H9 (cell line): ENCODE measurements at regions not wholly inside any gene's neighbourhood (a gene's known extent, or its start where the extent isn't known, plus 50 kb on each side); places are given as distances from the start of the nearest gene placed in this dataset.

Experiments
- DNase-seq: peaks from one replicate; pipeline ENCODE4 v3.0.0-alpha.2; 2017
- H2AFZ ChIP-seq: one replicate; pipeline ENCODE4 v1.6.1; 2013; ENCODE audit warnings: mild to moderate bottlenecking, low read length, control low read depth, moderate library complexity
- H2AK5ac ChIP-seq: 2 replicates; pipeline ENCODE4 v1.6.1; 2013; ENCODE audit warnings: low read length, control low read depth, mixed read lengths; ENCODE audit not compliant: insufficient read length
- H2BK120ac ChIP-seq: one replicate; pipeline ENCODE4 v1.6.1; 2013; ENCODE audit warnings: low read depth, mild to moderate bottlenecking, low read length, control low read depth, inconsistent platforms; ENCODE audit not compliant: poor library complexity, severe bottlenecking
- H2BK12ac ChIP-seq: 2 replicates; pipeline ENCODE4 v1.6.1; 2013; ENCODE audit warnings: low read length, control low read depth, mixed read lengths, low read depth; ENCODE audit not compliant: insufficient read length
- H2BK15ac ChIP-seq: 2 replicates; pipeline ENCODE4 v1.6.1; 2013; ENCODE audit warnings: low read depth, low read length, control low read depth
- H2BK20ac ChIP-seq: one replicate; pipeline ENCODE4 v1.6.1; 2013; ENCODE audit warnings: low read depth, mild to moderate bottlenecking, low read length, control low read depth, inconsistent platforms; ENCODE audit not compliant: poor library complexity, severe bottlenecking
- H2BK5ac ChIP-seq: 2 replicates; pipeline ENCODE4 v1.6.1; 2013; ENCODE audit warnings: low read length, control low read depth, mixed read lengths; ENCODE audit not compliant: insufficient read length
- H3K14ac ChIP-seq: 2 replicates; pipeline ENCODE4 v1.6.1; 2013; ENCODE audit warnings: low read length, control low read depth; ENCODE audit not compliant: insufficient read depth
- H3K18ac ChIP-seq: 2 replicates; pipeline ENCODE4 v1.6.1; 2013; ENCODE audit warnings: low read depth, mild to moderate bottlenecking, mixed read lengths, low read length, control low read depth; ENCODE audit not compliant: insufficient read length
- H3K23ac ChIP-seq: 2 replicates; pipeline ENCODE4 v1.6.1; 2013; ENCODE audit warnings: low read length, control low read depth, mixed read lengths, low read depth; ENCODE audit not compliant: insufficient read length
- H3K23me2 ChIP-seq: 2 replicates; pipeline ENCODE4 v1.6.1; 2013; ENCODE audit warnings: low read depth, mild to moderate bottlenecking, mixed read lengths, low read length, control low read depth; ENCODE audit not compliant: insufficient read length, poor library complexity, severe bottlenecking
- H3K27ac ChIP-seq: 2 replicates; pipeline ENCODE4 v1.5.1; 2013; ENCODE audit warnings: low read length, control low read depth, mixed read lengths, low read depth; ENCODE audit not compliant: insufficient read length
- H3K27me3 ChIP-seq: 2 replicates; pipeline ENCODE4 v1.6.1; 2013; ENCODE audit warnings: low read length, control low read depth, inconsistent platforms; ENCODE audit not compliant: insufficient read depth
- H3K4ac ChIP-seq: 2 replicates; pipeline ENCODE4 v1.6.1; 2013; ENCODE audit warnings: low read depth, mild to moderate bottlenecking, control low read depth, inconsistent platforms, low read length, moderate library complexity
- H3K4me1 ChIP-seq: 2 replicates; pipeline ENCODE4 v1.6.1; 2013; ENCODE audit warnings: low read length, control low read depth, inconsistent platforms; ENCODE audit not compliant: insufficient read depth
- H3K4me2 ChIP-seq: 2 replicates; pipeline ENCODE4 v1.6.1; 2013; ENCODE audit warnings: low read length, control low read depth, mixed read lengths; ENCODE audit not compliant: insufficient read length, insufficient read depth
- H3K56ac ChIP-seq: 2 replicates; pipeline ENCODE4 v1.6.1; 2013; ENCODE audit warnings: low read depth, mild to moderate bottlenecking, mixed read lengths, low read length, control low read depth; ENCODE audit not compliant: insufficient read length
- H3K79me1 ChIP-seq: 2 replicates; pipeline ENCODE4 v1.6.1; 2013; ENCODE audit warnings: low read depth, mild to moderate bottlenecking, moderate library complexity, low read length, control low read depth, inconsistent platforms; ENCODE audit not compliant: insufficient read depth, poor library complexity, severe bottlenecking
- H3K79me2 ChIP-seq: 2 replicates; pipeline ENCODE4 v1.6.1; 2013; ENCODE audit warnings: low read length, control low read depth, inconsistent platforms; ENCODE audit not compliant: insufficient read depth
- H3K9ac ChIP-seq: 2 replicates; pipeline ENCODE4 v1.6.1; 2013; ENCODE audit warnings: low read length, control low read depth, mixed read lengths; ENCODE audit not compliant: insufficient read length; ENCODE audit errors: extremely low read depth
- H3K9me3 ChIP-seq: one replicate; pipeline ENCODE4 v1.6.1; 2013; ENCODE audit warnings: low read depth, low read length, inconsistent platforms; ENCODE audit not compliant: control insufficient read depth
- H3T11ph ChIP-seq: one replicate; pipeline ENCODE4 v1.6.1; 2013; ENCODE audit warnings: mild to moderate bottlenecking, low read length, control low read depth, inconsistent platforms
- H4K20me1 ChIP-seq: one replicate; pipeline ENCODE4 v1.6.1; 2013; ENCODE audit not compliant: control insufficient read depth, insufficient read length, insufficient read depth
- H4K5ac ChIP-seq: 2 replicates; pipeline ENCODE4 v1.6.1; 2013; ENCODE audit warnings: low read depth, mild to moderate bottlenecking, mixed read lengths, low read length, control low read depth; ENCODE audit not compliant: insufficient read length
- H4K8ac ChIP-seq: replicated peaks from 2 replicates; pipeline ENCODE4 v1.6.1; 2013; ENCODE audit warnings: low read length, control low read depth, mixed read lengths, low read depth; ENCODE audit not compliant: insufficient read length
- H4K91ac ChIP-seq: 2 replicates; pipeline ENCODE4 v1.6.1; 2013; ENCODE audit warnings: low read depth, mild to moderate bottlenecking, moderate library complexity, mixed read lengths, low read length, control low read depth; ENCODE audit not compliant: insufficient read length
- H3K27ac Mint-ChIP-seq, 3 experiments: 2 replicates in 2 of 3; 3 replicates in 1 of 3; pipeline ENCODE4 v1.8.0; 2020 to 2021; ENCODE audit warnings: mixed read lengths in 3 of 3, mild to moderate bottlenecking in 1 of 3, moderate library complexity in 1 of 3
- H3K27me3 Mint-ChIP-seq: 2 replicates; pipeline ENCODE4 v1.8.0; 2021; ENCODE audit warnings: low read depth, mild to moderate bottlenecking, moderate library complexity, mixed read lengths
- H3K36me3 Mint-ChIP-seq, 3 experiments: 2 replicates in 2 of 3; 3 replicates in 1 of 3; pipeline ENCODE4 v1.8.0; 2020 to 2021; ENCODE audit warnings: low read depth in 3 of 3, mixed read lengths in 3 of 3; ENCODE audit not compliant: insufficient read depth in 1 of 3
- H3K4me1 Mint-ChIP-seq, 2 experiments: 2 replicates each; pipeline ENCODE4 v1.8.0; 2020; ENCODE audit warnings: mixed read lengths in 2 of 2
- H3K4me3 Mint-ChIP-seq, 2 experiments: 2 replicates in 1 of 2; 3 replicates in 1 of 2; pipeline ENCODE4 v1.8.0; 2020 to 2021; ENCODE audit warnings: mild to moderate bottlenecking in 2 of 2, mixed read lengths in 2 of 2, moderate library complexity in 1 of 2
- H3K9me3 Mint-ChIP-seq, 2 experiments: 2 replicates in 1 of 2; 3 replicates in 1 of 2; pipeline ENCODE4 v1.8.0; 2020; ENCODE audit warnings: mild to moderate bottlenecking in 2 of 2, mixed read lengths in 2 of 2, moderate library complexity in 1 of 2
- WGBS: extraction: QIAGEN DNeasy Blood & Tissue Kit; methylation state at CpG from one replicate; pipeline ENCODE4 v1.1.7; 2013; ENCODE audit warnings: missing lambda C conversion rate, low lambda C conversion rate, mixed read lengths; ENCODE audit not compliant: insufficient read length; ENCODE audit errors: extremely low coverage; 5-methylcytosine and 5-hydroxymethylcytosine counted together
- TF ChIP-seq, protein P1 (sequence below): fragments of 200-600 bp; sonication (generic); conservative IDR thresholded peaks from 3 replicates; pipeline ENCODE4 v1.8.0; 2021; ENCODE audit warnings: antibody characterized with exemption, mild to moderate bottlenecking

DNA sequence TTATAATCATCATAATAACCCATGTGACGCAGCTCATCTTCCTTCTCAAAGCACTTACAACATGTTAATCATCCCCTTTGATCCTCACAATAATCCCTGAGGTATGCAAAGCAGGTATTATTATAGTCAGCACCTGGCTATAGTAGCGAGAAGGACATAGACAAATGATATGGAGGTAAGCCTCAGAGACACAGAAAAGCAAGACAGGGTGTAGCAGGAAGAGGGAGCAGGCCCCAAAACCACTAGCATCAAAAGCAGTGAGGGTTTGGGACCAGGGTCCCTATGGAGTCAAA lies 139.2 kb upstream of the SLC30A5 start:
- no peak overlapping the region for H2BK12ac ChIP-seq
- H4K5ac ChIP-seq, result no peak overlapping the region
- H3K9me3 Mint-ChIP-seq, result no peaks in the 10 kb centered on the region
- H3K27me3 ChIP-seq, result no peaks in the 10 kb centered on the region
- H3K23ac ChIP-seq, result no peak overlapping the region
- TF ChIP-seq, protein P1, sequence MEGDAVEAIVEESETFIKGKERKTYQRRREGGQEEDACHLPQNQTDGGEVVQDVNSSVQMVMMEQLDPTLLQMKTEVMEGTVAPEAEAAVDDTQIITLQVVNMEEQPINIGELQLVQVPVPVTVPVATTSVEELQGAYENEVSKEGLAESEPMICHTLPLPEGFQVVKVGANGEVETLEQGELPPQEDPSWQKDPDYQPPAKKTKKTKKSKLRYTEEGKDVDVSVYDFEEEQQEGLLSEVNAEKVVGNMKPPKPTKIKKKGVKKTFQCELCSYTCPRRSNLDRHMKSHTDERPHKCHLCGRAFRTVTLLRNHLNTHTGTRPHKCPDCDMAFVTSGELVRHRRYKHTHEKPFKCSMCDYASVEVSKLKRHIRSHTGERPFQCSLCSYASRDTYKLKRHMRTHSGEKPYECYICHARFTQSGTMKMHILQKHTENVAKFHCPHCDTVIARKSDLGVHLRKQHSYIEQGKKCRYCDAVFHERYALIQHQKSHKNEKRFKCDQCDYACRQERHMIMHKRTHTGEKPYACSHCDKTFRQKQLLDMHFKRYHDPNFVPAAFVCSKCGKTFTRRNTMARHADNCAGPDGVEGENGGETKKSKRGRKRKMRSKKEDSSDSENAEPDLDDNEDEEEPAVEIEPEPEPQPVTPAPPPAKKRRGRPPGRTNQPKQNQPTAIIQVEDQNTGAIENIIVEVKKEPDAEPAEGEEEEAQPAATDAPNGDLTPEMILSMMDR, result no peak
- H3K79me2 ChIP-seq, result no peaks in the 10 kb centered on the region
- no peak overlapping the region for H3K4me2 ChIP-seq
- H3K18ac ChIP-seq, result no peak overlapping the region
- H2AFZ ChIP-seq, result no peak overlapping the region
- H4K8ac ChIP-seq, result no peak overlapping the region
- no peak overlapping the region for H3K4me3 Mint-ChIP-seq
- no peak overlapping the region for H2AK5ac ChIP-seq
- no peaks in the 10 kb centered on the region for H4K20me1 ChIP-seq
- H4K91ac ChIP-seq, result no peak overlapping the region
- H3K14ac ChIP-seq, result no peak overlapping the region
- no peak overlapping the region for H3K56ac ChIP-seq
- DNase-seq, result no peak
- no peaks in the 10 kb centered on the region for H3K23me2 ChIP-seq
- H3K4me1 Mint-ChIP-seq, result peaks cover 14% of the 10 kb centered on the region in 2 experiments
- H2BK5ac ChIP-seq, result no peak overlapping the region
- no peak overlapping the region for H3K27ac Mint-ChIP-seq
- no peak overlapping the region for H2BK120ac ChIP-seq
- H3K9me3 ChIP-seq, result no peaks in the 10 kb centered on the region
- H3K4me1 ChIP-seq, result no peaks in the 10 kb centered on the region
- no peak overlapping the region for H3K4ac ChIP-seq
- H3K27me3 Mint-ChIP-seq, result peaks cover 2% of the 10 kb centered on the region
- H3K79me1 ChIP-seq, result no peaks in the 10 kb centered on the region
- no peak overlapping the region for H3K27ac ChIP-seq
- no peak overlapping the region for H2BK15ac ChIP-seq
- H3T11ph ChIP-seq, result no peak overlapping the region
- no peaks in the 10 kb centered on the region for H3K36me3 Mint-ChIP-seq
- WGBS, result no CpG with 5 or more reads among the region's 2 CpGs
- H2BK20ac ChIP-seq, result no peak overlapping the region
- H3K9ac ChIP-seq, result no peak overlapping the region
